ENCODE measurements at regions not wholly inside any gene's neighbourhood (a gene's known extent, or its start where the extent isn't known, plus 50 kb on each side); places are given as distances from the start of the nearest gene placed in this dataset.
A peak's percentile ranks its signal among the peaks of the same experiment; 100 is the strongest.

DNA sequence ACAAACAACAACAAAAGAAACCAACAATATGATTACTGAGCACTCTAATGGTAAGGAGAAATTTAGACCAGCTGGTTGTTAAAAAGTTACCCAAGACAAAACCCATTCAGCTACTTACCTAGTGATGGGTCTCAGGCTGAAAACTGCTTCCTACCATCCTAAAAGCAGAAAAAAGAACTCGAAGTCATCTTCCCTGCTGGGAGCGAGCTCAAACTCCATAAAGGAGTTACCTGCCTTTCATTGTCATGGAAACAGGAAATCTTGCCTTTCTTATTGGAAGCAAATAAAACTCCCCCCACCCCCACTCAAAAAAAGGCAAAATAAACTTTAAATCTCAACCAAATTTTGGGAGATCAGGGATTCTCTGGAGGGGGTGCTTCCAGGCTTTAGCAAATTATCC lies 1478.3 kb downstream of the C4orf33 start:
- H3K36me3 ChIP-seq (replicated peaks; ENCODE audit: low read depth, low read length): no peaks in the 10 kb centered on the region
- TF ChIP-seq CTCF (IDR thresholded peaks at IDR 0.05; ENCODE audit: low read depth, low read length): no peak
- no peak for TF ChIP-seq EZH2phosphoT487 (IDR thresholded peaks at IDR 0.05; ENCODE audit: low read depth)
- peak overlapping the region; percentile 69; the same call in 1 of the 2 replicates for H2AFZ ChIP-seq (ENCODE audit: low read depth, low read length)
- no peak overlapping the region for H3K4me2 ChIP-seq (ENCODE audit: low read length)
- H4K20me1 ChIP-seq (ENCODE audit: insufficient read depth, low read length): no peaks in the 10 kb centered on the region
- H3K9ac ChIP-seq (ENCODE audit: low read length): no peak overlapping the region
- H3K4me1 ChIP-seq (ENCODE audit: low read length): peaks cover 7% of the 10 kb centered on the region; the same call in 1 of the 2 replicates
- no peaks in the 10 kb centered on the region for H3K79me2 ChIP-seq (ENCODE audit: low read length)
- no peak overlapping the region for H3K27ac ChIP-seq (ENCODE audit: low read length)
- no peak overlapping the region for H3K4me3 ChIP-seq (ENCODE audit: low read length)
- H3K9me3 ChIP-seq (ENCODE audit: insufficient read depth, low read length): no peaks in the 10 kb centered on the region
- no peaks in the 10 kb centered on the region for H3K27me3 ChIP-seq (ENCODE audit: low read depth, low read length)

DNA sequence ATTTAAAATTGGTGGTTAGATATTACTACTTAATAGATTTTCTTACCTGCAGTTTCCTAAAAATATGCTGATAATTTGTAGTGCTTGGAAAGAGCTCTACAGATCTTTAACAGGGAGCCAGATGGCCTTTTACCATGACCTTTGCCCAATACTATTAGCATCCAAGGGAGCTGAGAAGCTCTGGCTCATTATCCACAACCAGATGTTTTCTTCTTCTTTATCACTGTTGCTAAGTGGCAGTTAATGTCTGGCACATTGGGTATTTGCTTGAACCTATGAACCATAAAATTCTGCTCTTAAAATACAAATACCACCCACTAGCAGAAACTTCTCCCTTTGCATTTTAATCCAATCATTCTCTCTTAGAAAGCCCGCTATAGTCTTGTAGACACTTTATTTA lies 1480.3 kb downstream of the C4orf33 start:
- H3K4me3 ChIP-seq (ENCODE audit: low read length): no peak overlapping the region
- H3K4me1 ChIP-seq (ENCODE audit: low read length): peaks cover 7% of the 10 kb centered on the region; the same call in 1 of the 2 replicates
- no peaks in the 10 kb centered on the region for H4K20me1 ChIP-seq (ENCODE audit: insufficient read depth, low read length)
- H3K27ac ChIP-seq (ENCODE audit: low read length): no peak overlapping the region
- H3K79me2 ChIP-seq (ENCODE audit: low read length): no peaks in the 10 kb centered on the region
- no peaks in the 10 kb centered on the region for H3K36me3 ChIP-seq (replicated peaks; ENCODE audit: low read depth, low read length)
- H3K9me3 ChIP-seq (ENCODE audit: insufficient read depth, low read length): no peaks in the 10 kb centered on the region
- H3K27me3 ChIP-seq (ENCODE audit: low read depth, low read length): no peaks in the 10 kb centered on the region
- TF ChIP-seq EZH2phosphoT487 (IDR thresholded peaks at IDR 0.05; ENCODE audit: low read depth) (no peak), CTCF (IDR thresholded peaks at IDR 0.05; ENCODE audit: low read depth, low read length) (no peak)
- H2AFZ ChIP-seq (ENCODE audit: low read depth, low read length): no peak overlapping the region
- no peak overlapping the region for H3K4me2 ChIP-seq (ENCODE audit: low read length)
- no peak overlapping the region for H3K9ac ChIP-seq (ENCODE audit: low read length)

DNA sequence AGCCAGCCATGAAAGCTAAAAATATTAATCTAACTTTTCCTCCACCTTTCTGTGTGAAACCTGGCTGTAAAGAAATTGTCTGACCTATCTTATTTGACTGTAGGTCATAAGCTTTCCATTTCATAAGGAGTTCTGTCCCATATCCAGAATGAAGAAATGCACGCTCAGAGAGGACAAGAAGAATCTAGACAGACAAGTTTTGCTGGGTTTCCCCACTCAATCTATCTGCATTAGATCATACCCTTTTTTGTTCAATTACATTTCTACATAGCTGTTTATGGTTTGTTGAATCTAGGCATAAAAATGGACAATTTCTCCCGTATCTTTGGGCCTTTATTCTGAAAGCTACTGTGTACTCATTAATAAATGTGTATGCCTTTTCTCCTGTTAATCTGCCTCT lies 1495.1 kb downstream of the C4orf33 start:
- Histone ChIP-seq H3K4me2 (ENCODE audit: low read length) (no peak overlapping the region), H3K27me3 (ENCODE audit: low read depth, low read length) (no peaks in the 10 kb centered on the region), H3K79me2 (ENCODE audit: low read length) (no peaks in the 10 kb centered on the region), H3K4me3 (ENCODE audit: low read length) (no peak overlapping the region), H2AFZ (ENCODE audit: low read depth, low read length) (no peak overlapping the region), H3K9me3 (ENCODE audit: insufficient read depth, low read length) (no peaks in the 10 kb centered on the region), H3K4me1 (ENCODE audit: low read length) (no peaks in the 10 kb centered on the region), H3K27ac (ENCODE audit: low read length) (no peak overlapping the region), H3K9ac (ENCODE audit: low read length) (no peak overlapping the region), H3K36me3 (replicated peaks; ENCODE audit: low read depth, low read length) (no peaks in the 10 kb centered on the region), H4K20me1 (ENCODE audit: insufficient read depth, low read length) (no peaks in the 10 kb centered on the region)
- TF ChIP-seq EZH2phosphoT487 (IDR thresholded peaks at IDR 0.05; ENCODE audit: low read depth): no peak

DNA sequence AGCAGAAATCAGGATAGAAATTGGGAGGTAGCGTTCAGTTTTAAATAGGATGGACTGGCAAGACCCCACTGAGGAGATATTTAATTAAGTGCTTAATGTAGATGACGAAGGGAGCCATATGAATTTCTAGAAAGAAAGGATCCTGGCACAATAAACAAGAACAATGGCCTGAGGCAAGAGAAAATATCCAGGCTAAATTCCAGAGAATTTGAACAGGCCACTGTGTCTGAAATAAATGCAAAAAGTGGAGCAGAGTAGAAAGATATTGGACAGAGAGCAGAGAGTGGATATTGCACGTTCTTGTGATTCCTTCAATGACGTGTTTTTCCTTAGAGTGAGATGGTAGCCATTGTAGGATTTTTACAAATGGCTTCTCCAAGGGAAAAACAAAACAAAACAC lies 1504.8 kb downstream of the C4orf33 start:
- Histone ChIP-seq H3K9me3 (ENCODE audit: insufficient read depth, low read length) (no peaks in the 10 kb centered on the region), H4K20me1 (ENCODE audit: insufficient read depth, low read length) (no peaks in the 10 kb centered on the region), H3K27ac (ENCODE audit: low read length) (no peak overlapping the region), H3K4me1 (ENCODE audit: low read length) (no peaks in the 10 kb centered on the region), H3K27me3 (ENCODE audit: low read depth, low read length) (no peaks in the 10 kb centered on the region), H3K4me3 (ENCODE audit: low read length) (no peak overlapping the region), H2AFZ (ENCODE audit: low read depth, low read length) (no peak overlapping the region), H3K79me2 (ENCODE audit: low read length) (no peaks in the 10 kb centered on the region), H3K9ac (ENCODE audit: low read length) (no peak overlapping the region), H3K36me3 (replicated peaks; ENCODE audit: low read depth, low read length) (no peaks in the 10 kb centered on the region), H3K4me2 (ENCODE audit: low read length) (no peak overlapping the region)
- TF ChIP-seq EZH2phosphoT487 (IDR thresholded peaks at IDR 0.05; ENCODE audit: low read depth): no peak
- TF ChIP-seq CTCF (IDR thresholded peaks at IDR 0.05; ENCODE audit: low read depth, low read length): no peak

- Histone ChIP-seq H3K27me3 (ENCODE audit: low read depth, low read length) (no peaks in the 10 kb centered on the region), H3K27ac (ENCODE audit: low read length) (no peak overlapping the region), H4K20me1 (ENCODE audit: insufficient read depth, low read length) (no peaks in the 10 kb centered on the region), H3K9me3 (ENCODE audit: insufficient read depth, low read length) (no peaks in the 10 kb centered on the region), H3K4me2 (ENCODE audit: low read length) (no peak overlapping the region), H3K9ac (ENCODE audit: low read length) (no peak overlapping the region), H3K4me1 (ENCODE audit: low read length) (no peaks in the 10 kb centered on the region), H3K79me2 (ENCODE audit: low read length) (no peaks in the 10 kb centered on the region), H3K4me3 (ENCODE audit: low read length) (no peak overlapping the region), H2AFZ (ENCODE audit: low read depth, low read length) (no peak overlapping the region), H3K36me3 (replicated peaks; ENCODE audit: low read depth, low read length) (no peaks in the 10 kb centered on the region)
- TF ChIP-seq CTCF (IDR thresholded peaks at IDR 0.05; ENCODE audit: low read depth, low read length): no peak
- TF ChIP-seq EZH2phosphoT487 (IDR thresholded peaks at IDR 0.05; ENCODE audit: low read depth): no peak
These were observed 1507.1 kb downstream of the C4orf33 start for GRCh38 chr4:130603043-130603442.

Data from OCI-LY3 (cell line).